AG04450 (cell line): ENCODE measurements at regions not wholly inside any gene's neighbourhood (a gene's known extent, or its start where the extent isn't known, plus 50 kb on each side); places are given as distances from the start of the nearest gene placed in this dataset.

ENCODE experiments used
- CTCF ChIA-PET: fragments of 300-600, 350-600 bp; formaldehyde crosslinking; extraction: SDS; loops from one replicate; lab custom pipeline; 2022; ENCODE audit warnings: antibody characterized with exemption, inconsistent platforms; lab: Charles Lee
- POLR2A ChIA-PET: fragments of 350-600 bp; formaldehyde crosslinking; extraction: SDS; loops from one replicate; lab custom pipeline; 2021; ENCODE audit warnings: antibody characterized with exemption, inconsistent platforms; lab: Yijun Ruan, JAX
- DNase-seq: peaks from one replicate; pipeline ENCODE4 v3.0.0-alpha.2; 2011; ENCODE audit warnings: low read depth, low spot score
- H3K27ac ChIP-seq: one replicate; pipeline ENCODE4 v1.5.1; 2012; ENCODE audit warnings: low read depth, low read length, control low read depth
- H3K27me3 ChIP-seq: one replicate; pipeline ENCODE4 v1.6.0; 2012; ENCODE audit warnings: low read length; ENCODE audit not compliant: control insufficient read depth, insufficient read depth
- H3K4me3 ChIP-seq: 2 replicates; pipeline ENCODE4 v1.5.1; 2011; ENCODE audit warnings: mild to moderate bottlenecking, low read depth, low read length, control low read depth
- H3K9me3 ChIP-seq: 2 replicates; pipeline ENCODE4 v1.5.1; 2012; ENCODE audit warnings: low read length; ENCODE audit not compliant: control insufficient read depth, insufficient read depth
- CTCF ChIP-seq: IDR thresholded peaks from 2 replicates; pipeline ENCODE4 v1.5.1; 2011; ENCODE audit warnings: low read depth, low read length, control low read depth, inconsistent platforms

- Histone ChIP-seq H3K4me3 (no peak overlapping the region), H3K27me3 (no peaks in the 10 kb centered on the region), H3K9me3 (no peaks in the 10 kb centered on the region), H3K27ac (no peak overlapping the region)
- DNase-seq = no peak
- POLR2A ChIA-PET = no interaction called here
- CTCF ChIA-PET = no interaction called here
- TF ChIP-seq CTCF = no peak
These were observed 342.2 kb upstream of the NT5E start for GRCh38 chr6:85107701-85108100.

DNA sequence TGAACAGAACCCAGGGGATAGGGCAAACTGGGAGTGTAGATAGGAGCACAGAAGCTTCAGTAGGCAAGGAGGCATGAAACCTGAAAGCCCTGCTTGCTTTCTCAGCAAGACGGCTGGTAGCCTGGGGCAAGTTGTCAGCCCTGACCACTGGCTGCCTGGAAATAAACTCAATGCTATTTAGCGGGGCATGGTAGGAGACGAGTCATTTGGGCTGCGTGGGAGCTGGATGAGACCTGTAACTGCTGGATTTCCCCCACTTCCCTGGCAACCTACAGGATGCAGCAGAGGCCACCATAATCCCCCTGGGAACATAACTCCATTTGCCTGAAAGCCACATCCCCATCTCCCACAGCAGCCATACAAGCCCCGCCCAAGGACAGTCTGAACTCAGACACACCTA lies 332.6 kb upstream of the TBX18 start:
- DNase-seq = no peak
- Histone ChIP-seq H3K4me3 (no peak overlapping the region), H3K27me3 (no peaks in the 10 kb centered on the region), H3K9me3 (no peaks in the 10 kb centered on the region), H3K27ac (no peak overlapping the region)
- TF ChIP-seq CTCF = no peak
- ChIA-PET CTCF (no interaction called here), POLR2A (no interaction called here)

GRCh38 chr6:85092226-85092625 lies 327.8 kb upstream of the TBX18 start:
- POLR2A ChIA-PET = no interaction called here
- no peak overlapping the region for H3K27ac ChIP-seq
- DNase-seq = no peak
- no peaks in the 10 kb centered on the region for H3K9me3 ChIP-seq
- no peaks in the 10 kb centered on the region for H3K27me3 ChIP-seq
- TF ChIP-seq CTCF = no peak
- CTCF ChIA-PET = no interaction called here
- H3K4me3 ChIP-seq = no peak overlapping the region

DNA sequence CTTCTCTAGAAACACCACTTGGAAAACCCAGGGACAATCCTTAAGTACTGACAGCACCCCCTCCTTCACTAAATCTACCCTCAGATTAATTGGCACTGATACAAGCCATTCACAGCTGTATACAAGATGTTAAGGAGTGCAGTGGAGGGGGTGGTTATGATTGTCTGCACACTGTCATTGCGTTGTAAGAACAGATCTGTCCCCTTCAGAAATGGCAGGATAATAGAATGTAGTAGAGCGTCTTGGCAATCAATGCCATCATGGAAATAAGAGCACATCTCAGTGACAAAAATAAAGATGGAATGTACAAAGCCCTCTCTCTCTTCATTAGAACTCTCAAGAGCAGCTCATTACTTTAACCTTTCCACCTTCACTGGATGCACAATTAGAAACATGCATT lies 324.9 kb upstream of the TBX18 start:
- no peak for TF ChIP-seq CTCF
- H3K27me3 ChIP-seq = no peaks in the 10 kb centered on the region
- H3K9me3 ChIP-seq = no peaks in the 10 kb centered on the region
- POLR2A ChIA-PET = no interaction called here
- no peak overlapping the region for H3K4me3 ChIP-seq
- H3K27ac ChIP-seq = no peak overlapping the region
- no peak for DNase-seq
- CTCF ChIA-PET = no interaction called here

DNA sequence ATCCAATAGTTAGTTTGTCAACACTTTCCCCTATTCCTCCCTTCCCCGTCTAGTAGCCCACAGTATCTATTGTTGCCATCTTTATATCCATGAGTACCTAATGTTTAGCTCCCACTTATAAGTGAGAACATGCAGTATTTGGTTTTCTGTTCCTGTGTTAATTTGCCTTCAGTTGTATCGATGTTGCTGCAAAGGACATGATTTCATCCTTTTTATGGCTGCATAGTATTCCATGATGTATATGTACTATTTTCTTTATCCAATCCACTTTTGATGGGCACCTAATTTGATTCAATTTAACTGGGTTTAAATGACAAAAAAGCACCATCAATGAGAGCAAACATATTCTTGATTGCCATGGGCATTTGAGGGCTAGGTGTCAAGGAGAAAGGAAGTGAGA lies 321.5 kb upstream of the TBX18 start:
- Histone ChIP-seq H3K27ac (no peak overlapping the region), H3K9me3 (no peaks in the 10 kb centered on the region), H3K4me3 (no peak overlapping the region), H3K27me3 (no peaks in the 10 kb centered on the region)
- TF ChIP-seq CTCF = no peak
- no peak for DNase-seq
- CTCF ChIA-PET = no interaction called here
- POLR2A ChIA-PET = no interaction called here
